Nephron (organoid): ENCODE measurements at regions not wholly inside any gene's neighbourhood (a gene's known extent, or its start where the extent isn't known, plus 50 kb on each side); places are given as distances from the start of the nearest gene placed in this dataset.
"Not testable (repeated sequence)": the region's sequence is repeated elsewhere in the genome, so short reads cannot be mapped to it uniquely, and the experiment has no call there.

Source experiments
- H3K27ac Mint-ChIP-seq, 3 experiments: 2 replicates each; pipeline ENCODE4 v1.8.0; 2020; ENCODE audit warnings: mixed read lengths in 3 of 3, mild to moderate bottlenecking in 2 of 3, moderate library complexity in 1 of 3
- H3K27me3 Mint-ChIP-seq: 2 replicates; pipeline ENCODE4 v1.8.0; 2021; ENCODE audit warnings: low read depth, mild to moderate bottlenecking, moderate library complexity, mixed read lengths
- H3K36me3 Mint-ChIP-seq: 2 replicates; pipeline ENCODE4 v1.8.0; 2020; ENCODE audit warnings: low read depth, mixed read lengths
- H3K4me1 Mint-ChIP-seq: 2 replicates; pipeline ENCODE4 v1.8.0; 2020; ENCODE audit warnings: mixed read lengths
- H3K4me3 Mint-ChIP-seq, 3 experiments: 2 replicates each; pipeline ENCODE4 v1.8.0; 2020; ENCODE audit warnings: mild to moderate bottlenecking in 3 of 3, mixed read lengths in 3 of 3, moderate library complexity in 2 of 3
- H3K9me3 Mint-ChIP-seq: 2 replicates; pipeline ENCODE4 v1.8.0; 2020; ENCODE audit warnings: mixed read lengths
- CTCF ChIP-seq, 3 experiments: fragments of 200-600 bp; sonication (generic); IDR thresholded peaks; one replicate each; pipeline ENCODE4 v1.5.0; 2021; ENCODE audit warnings: antibody characterized with exemption in 3 of 3; ENCODE audit not compliant: unreplicated experiment in 3 of 3

GRCh38 chr5:72588640-72589039, 81.4 kb upstream of the ZNF366 start:
- peaks cover 3% of the 10 kb centered on the region for H3K27me3 Mint-ChIP-seq
- H3K4me3 Mint-ChIP-seq = no peak overlapping the region
- peaks cover 8% of the 10 kb centered on the region for H3K4me1 Mint-ChIP-seq
- H3K9me3 Mint-ChIP-seq = peaks cover 4% of the 10 kb centered on the region
- no peak for TF ChIP-seq CTCF (IDR thresholded peaks at IDR 0.05; ENCODE audit: unreplicated experiment in 3 of 3)
- no peaks in the 10 kb centered on the region for H3K36me3 Mint-ChIP-seq
- H3K27ac Mint-ChIP-seq = no peak overlapping the region

DNA sequence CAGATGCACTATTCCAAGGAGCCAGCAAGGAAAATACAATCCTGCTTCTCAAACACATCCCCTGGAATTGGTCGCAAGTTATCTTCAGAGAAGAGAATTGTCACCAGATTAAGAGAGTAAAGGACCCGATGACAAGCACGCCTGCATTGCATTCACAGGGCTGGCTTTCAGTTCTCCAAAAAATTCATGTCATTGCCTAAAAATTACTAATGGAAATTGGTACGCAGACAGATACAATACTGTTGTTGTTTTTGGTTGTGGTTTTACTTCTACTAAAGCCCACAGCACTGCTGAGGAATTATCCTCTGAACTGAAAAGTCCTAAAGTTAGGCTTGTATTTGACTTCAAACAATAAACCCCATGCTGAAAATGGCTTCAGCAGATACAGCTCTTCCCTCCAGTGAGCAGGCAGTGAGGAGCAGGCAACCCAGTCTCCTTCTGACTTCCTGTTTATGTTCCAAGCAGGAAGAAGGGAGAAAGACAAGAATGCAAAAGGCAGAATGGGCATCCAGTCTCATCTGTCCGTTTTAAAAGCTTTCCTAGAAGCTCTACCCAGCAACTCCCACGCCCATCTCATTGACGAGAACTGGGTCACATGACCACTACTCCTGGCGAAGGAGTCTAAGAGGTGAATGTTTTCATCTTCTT, 80.6 kb upstream of the ZNF366 start:
- peak overlapping the region in 1 of 3 experiments; percentile 70 for H3K27ac Mint-ChIP-seq
- H3K9me3 Mint-ChIP-seq = peaks cover 7% of the 10 kb centered on the region
- H3K4me3 Mint-ChIP-seq = no peak overlapping the region
- peaks cover 3% of the 10 kb centered on the region for H3K27me3 Mint-ChIP-seq
- no peak for TF ChIP-seq CTCF (IDR thresholded peaks at IDR 0.05; ENCODE audit: unreplicated experiment in 3 of 3)
- no peaks in the 10 kb centered on the region for H3K36me3 Mint-ChIP-seq
- H3K4me1 Mint-ChIP-seq = peaks cover 8% of the 10 kb centered on the region

GRCh38 chr5:72586788-72587530, 79.7 kb upstream of the ZNF366 start:
- Mint-ChIP-seq H3K4me3 (no peak overlapping the region), H3K27me3 (peaks cover 1% of the 10 kb centered on the region), H3K9me3 (peaks cover 10% of the 10 kb centered on the region), H3K27ac (no peak overlapping the region), H3K4me1 (peaks cover 8% of the 10 kb centered on the region), H3K36me3 (no peaks in the 10 kb centered on the region)
- TF ChIP-seq CTCF (IDR thresholded peaks at IDR 0.05; ENCODE audit: unreplicated experiment in 3 of 3) = no peak

- peaks cover 16% of the 10 kb centered on the region for H3K9me3 Mint-ChIP-seq
- no peaks in the 10 kb centered on the region for H3K27me3 Mint-ChIP-seq
- peaks cover 4% of the 10 kb centered on the region for H3K4me1 Mint-ChIP-seq
Observed at GRCh38 chr5:72584466-72584865, 77.3 kb upstream of the ZNF366 start.

DNA sequence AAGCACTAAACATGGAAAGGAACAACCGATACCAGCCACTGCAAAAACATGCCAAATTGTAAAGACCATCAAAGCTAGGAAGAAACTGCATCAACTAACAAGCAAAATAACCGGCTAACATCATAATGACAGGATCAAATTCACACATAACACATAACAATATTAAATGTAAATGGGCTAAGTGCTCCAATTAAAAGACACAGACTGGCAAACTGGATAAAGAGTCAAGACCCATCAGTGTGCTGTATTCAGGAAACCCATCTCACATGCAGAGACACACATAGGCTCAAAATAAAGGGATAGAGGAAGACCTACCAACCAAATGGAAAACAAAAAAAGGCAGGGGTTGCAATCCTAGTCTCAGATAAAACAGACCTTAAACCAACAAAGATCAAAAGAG, 72.1 kb upstream of the ZNF366 start:
- peaks cover 49% of the 10 kb centered on the region for H3K9me3 Mint-ChIP-seq
- H3K4me3 Mint-ChIP-seq, H3K27ac Mint-ChIP-seq, H3K27me3 Mint-ChIP-seq, H3K4me1 Mint-ChIP-seq, H3K36me3 Mint-ChIP-seq: not testable (repeated sequence)

More at GRCh38 chr5:72584466-72584865, 77.3 kb upstream of the ZNF366 start:
- H3K4me3 Mint-ChIP-seq = no peak overlapping the region
- H3K27ac Mint-ChIP-seq = no peak overlapping the region
- H3K36me3 Mint-ChIP-seq = no peaks in the 10 kb centered on the region
- no peak for TF ChIP-seq CTCF (IDR thresholded peaks at IDR 0.05; ENCODE audit: unreplicated experiment in 3 of 3)

DNA sequence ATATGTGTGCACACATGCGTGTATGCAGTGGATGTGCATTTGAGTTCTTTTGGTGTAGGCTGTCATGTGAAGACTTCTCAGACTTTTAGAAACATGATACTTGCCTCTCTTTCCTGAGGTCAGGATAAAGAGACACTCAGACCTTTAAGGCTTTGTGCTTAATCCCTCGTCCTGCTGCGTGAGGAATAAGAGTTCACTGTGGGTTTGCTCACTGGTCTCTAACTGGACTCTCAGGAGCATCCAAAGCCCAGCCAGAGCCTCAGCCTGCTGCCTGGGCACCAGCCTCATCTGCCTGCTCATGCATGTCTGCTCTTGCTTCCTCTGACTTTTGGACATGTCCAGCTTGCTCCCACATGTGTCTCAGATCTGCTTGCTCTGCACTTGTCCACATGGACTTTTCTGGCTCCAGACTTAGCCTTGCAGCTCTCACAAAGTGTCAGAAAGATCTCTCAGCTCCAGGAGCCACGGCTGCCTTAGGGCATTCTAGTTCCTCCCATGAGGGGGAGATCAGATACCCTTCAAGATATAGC, 65.1 kb upstream of the ZNF366 start:
- Mint-ChIP-seq H3K4me3 (peak overlapping the region in 2 of 3 experiments; percentile 57 to 74), H3K27me3 (no peaks in the 10 kb centered on the region), H3K9me3 (peaks cover 23% of the 10 kb centered on the region), H3K36me3 (peaks cover 6% of the 10 kb centered on the region), H3K4me1 (peaks cover 32% of the 10 kb centered on the region), H3K27ac (no peak overlapping the region)
- TF ChIP-seq CTCF (IDR thresholded peaks at IDR 0.05; ENCODE audit: unreplicated experiment in 3 of 3) = no peak
